Nephron progenitor cell (in vitro differentiated cells): ENCODE measurements at regions not wholly inside any gene's neighbourhood (a gene's known extent, or its start where the extent isn't known, plus 50 kb on each side); places are given as distances from the start of the nearest gene placed in this dataset.

Source experiments
- DNase-seq: peaks from one replicate; pipeline ENCODE4 v3.0.0; 2021
- H3K27ac Mint-ChIP-seq: 2 replicates; pipeline ENCODE4 v1.8.0; 2021; ENCODE audit warnings: mild to moderate bottlenecking, moderate library complexity, mixed read lengths
- H3K27me3 Mint-ChIP-seq: 2 replicates; pipeline ENCODE4 v1.8.0; 2021; ENCODE audit warnings: mild to moderate bottlenecking, low read depth, mixed read lengths; ENCODE audit not compliant: poor library complexity
- H3K36me3 Mint-ChIP-seq: 2 replicates; pipeline ENCODE4 v1.8.0; 2021; ENCODE audit warnings: low read depth, mixed read lengths
- H3K4me1 Mint-ChIP-seq: 2 replicates; pipeline ENCODE4 v1.8.0; 2021; ENCODE audit warnings: mixed read lengths
- H3K4me3 Mint-ChIP-seq: 2 replicates; pipeline ENCODE4 v1.8.0; 2021; ENCODE audit warnings: mild to moderate bottlenecking, moderate library complexity, mixed read lengths
- H3K9me3 Mint-ChIP-seq: 2 replicates; pipeline ENCODE4 v1.8.0; 2021; ENCODE audit warnings: mild to moderate bottlenecking, moderate library complexity, mixed read lengths
- CTCF ChIP-seq: fragments of 200-600 bp; sonication (generic); IDR thresholded peaks from 2 replicates; pipeline ENCODE4 v1.5.0; 2021; ENCODE audit warnings: antibody characterized with exemption

GRCh38 chrX:125954236-125954635 lies 211.9 kb downstream of the DCAF12L2 start:
- Mint-ChIP-seq H3K36me3 (no peaks in the 10 kb centered on the region), H3K9me3 (no peaks in the 10 kb centered on the region), H3K27ac (no peak overlapping the region), H3K4me3 (no peak overlapping the region), H3K4me1 (no peaks in the 10 kb centered on the region), H3K27me3 (no peaks in the 10 kb centered on the region)
- TF ChIP-seq CTCF = no peak
- no peak for DNase-seq

GRCh38 chrX:125977851-125978250 lies 188.2 kb downstream of the DCAF12L2 start:
- DNase-seq = no peak
- no peak overlapping the region for H3K4me3 Mint-ChIP-seq
- peaks cover 15% of the 10 kb centered on the region for H3K9me3 Mint-ChIP-seq
- H3K4me1 Mint-ChIP-seq = no peaks in the 10 kb centered on the region
- H3K36me3 Mint-ChIP-seq = no peaks in the 10 kb centered on the region
- no peak overlapping the region for H3K27ac Mint-ChIP-seq
- peaks cover 3% of the 10 kb centered on the region for H3K27me3 Mint-ChIP-seq
- no peak for TF ChIP-seq CTCF

- no peaks in the 10 kb centered on the region for H3K9me3 Mint-ChIP-seq
- TF ChIP-seq CTCF = peak; percentile 55
- no peak overlapping the region for H3K27ac Mint-ChIP-seq
- no peak for DNase-seq
- no peaks in the 10 kb centered on the region for H3K27me3 Mint-ChIP-seq
- H3K4me3 Mint-ChIP-seq = no peak overlapping the region
- no peaks in the 10 kb centered on the region for H3K4me1 Mint-ChIP-seq
- no peaks in the 10 kb centered on the region for H3K36me3 Mint-ChIP-seq
Measured at GRCh38 chrX:125998432-125998831, 167.7 kb downstream of the DCAF12L2 start.

GRCh38 chrX:126027229-126027628 lies 138.9 kb downstream of the DCAF12L2 start:
- TF ChIP-seq CTCF = no peak
- Mint-ChIP-seq H3K4me1 (no peaks in the 10 kb centered on the region), H3K36me3 (no peaks in the 10 kb centered on the region), H3K4me3 (no peak overlapping the region), H3K27me3 (peaks cover 3% of the 10 kb centered on the region), H3K27ac (no peak overlapping the region), H3K9me3 (peaks cover 20% of the 10 kb centered on the region)
- no peak for DNase-seq

- H3K36me3 Mint-ChIP-seq = no peaks in the 10 kb centered on the region
- no peak overlapping the region for H3K4me3 Mint-ChIP-seq
- H3K9me3 Mint-ChIP-seq = peaks cover 14% of the 10 kb centered on the region
- no peak overlapping the region for H3K27ac Mint-ChIP-seq
- H3K4me1 Mint-ChIP-seq = no peaks in the 10 kb centered on the region
- no peak for TF ChIP-seq CTCF
- peaks cover 3% of the 10 kb centered on the region for H3K27me3 Mint-ChIP-seq
- DNase-seq = no peak
Measured at GRCh38 chrX:126030021-126030420, 136.1 kb downstream of the DCAF12L2 start.

GRCh38 chrX:126063984-126064383 lies 102.1 kb downstream of the DCAF12L2 start:
- no peak for TF ChIP-seq CTCF
- H3K27ac Mint-ChIP-seq = no peak overlapping the region
- peaks cover 16% of the 10 kb centered on the region for H3K9me3 Mint-ChIP-seq
- DNase-seq = no peak
- no peaks in the 10 kb centered on the region for H3K36me3 Mint-ChIP-seq
- H3K4me3 Mint-ChIP-seq = no peak overlapping the region
- no peaks in the 10 kb centered on the region for H3K4me1 Mint-ChIP-seq
- no peaks in the 10 kb centered on the region for H3K27me3 Mint-ChIP-seq
